MM.1S (cell line): ENCODE measurements at regions not wholly inside any gene's neighbourhood (a gene's known extent, or its start where the extent isn't known, plus 50 kb on each side); places are given as distances from the start of the nearest gene placed in this dataset.

Experiments used
- DNase-seq: peaks from one replicate; pipeline ENCODE4 v3.0.0-alpha.2; 2015
- H2AFZ ChIP-seq: fragments of 300-600 bp; sonication (generic); 2 replicates; pipeline ENCODE4 v1.6.0; 2016; ENCODE audit warnings: antibody characterized with exemption, low read length
- H3F3A ChIP-seq: fragments of 300-600 bp; sonication (generic); 2 replicates; pipeline ENCODE4 v1.6.1; 2016; ENCODE audit warnings: mild to moderate bottlenecking, antibody characterized with exemption, low read length, moderate library complexity, mixed read lengths; ENCODE audit not compliant: insufficient read depth
- H3K27ac ChIP-seq: fragments of 300-600 bp; sonication (generic); 2 replicates; pipeline ENCODE4 v1.5.1; 2016; ENCODE audit warnings: mild to moderate bottlenecking, low read length
- H3K27me3 ChIP-seq: fragments of 300-600 bp; sonication (generic); replicated peaks from 2 replicates; pipeline ENCODE4 v1.6.0; 2016; ENCODE audit warnings: low read length; ENCODE audit not compliant: insufficient read depth
- H3K36me3 ChIP-seq: fragments of 300-600 bp; sonication (generic); replicated peaks from 2 replicates; pipeline ENCODE4 v1.6.1; 2016; ENCODE audit warnings: mild to moderate bottlenecking, low read length, mixed read lengths; ENCODE audit not compliant: insufficient read depth
- H3K4me1 ChIP-seq: fragments of 300-600 bp; sonication (generic); 2 replicates; pipeline ENCODE4 v1.6.1; 2016; ENCODE audit warnings: low read length, mixed read lengths
- H3K4me2 ChIP-seq: fragments of 300-600 bp; sonication (generic); 2 replicates; pipeline ENCODE4 v1.6.0; 2016; ENCODE audit warnings: low read depth, low read length
- H3K4me3 ChIP-seq: fragments of 300-600 bp; sonication (generic); 2 replicates; pipeline ENCODE4 v1.5.1; 2016; ENCODE audit warnings: low read length, mixed read lengths
- H3K79me2 ChIP-seq: fragments of 300-600 bp; sonication (generic); 2 replicates; pipeline ENCODE4 v1.6.1; 2016; ENCODE audit warnings: mixed run types, low read length, mixed read lengths
- H3K9ac ChIP-seq: fragments of 300-600 bp; sonication (generic); 2 replicates; pipeline ENCODE4 v1.6.1; 2016; ENCODE audit warnings: low read length, mixed read lengths
- H3K9me2 ChIP-seq: fragments of 300-600 bp; sonication (generic); replicated peaks from 2 replicates; pipeline ENCODE4 v1.6.1; 2016; ENCODE audit warnings: mild to moderate bottlenecking, low read length, mixed read lengths; ENCODE audit not compliant: insufficient read depth
- H3K9me3 ChIP-seq: fragments of 300-600 bp; sonication (generic); replicated peaks from 2 replicates; pipeline ENCODE4 v1.6.1; 2016; ENCODE audit warnings: mild to moderate bottlenecking, low read length, mixed read lengths; ENCODE audit not compliant: insufficient read depth
- H4K20me1 ChIP-seq: fragments of 300-600 bp; sonication (generic); 2 replicates; pipeline ENCODE4 v1.6.1; 2016; ENCODE audit warnings: mild to moderate bottlenecking, low read length, moderate library complexity, mixed read lengths; ENCODE audit not compliant: insufficient read depth
- CTCF ChIP-seq: fragments of 300-600 bp; sonication (generic); IDR thresholded peaks from 2 replicates; pipeline ENCODE4 v1.5.1; 2016; ENCODE audit warnings: antibody characterized with exemption, low read length, mixed read lengths
- EZH2 ChIP-seq: fragments of 300-600 bp; sonication (generic); optimal IDR thresholded peaks from 2 replicates; pipeline ENCODE3; 2017; ENCODE audit warnings: low read depth, mild to moderate bottlenecking, antibody characterized with exemption, low read length, mixed read lengths
- EZH2phosphoT487 ChIP-seq: fragments of 300-600 bp; sonication (generic); IDR thresholded peaks from 2 replicates; pipeline ENCODE4 v1.6.1; 2018; ENCODE audit warnings: antibody characterized with exemption, low read length

- no peak for TF ChIP-seq CTCF
- TF ChIP-seq EZH2: no peak
- TF ChIP-seq EZH2phosphoT487: no peak
- Histone ChIP-seq H4K20me1 (no peaks in the 10 kb centered on the region), H3F3A (no peaks in the 10 kb centered on the region), H3K9me3 (no peaks in the 10 kb centered on the region), H2AFZ (no peak overlapping the region), H3K4me2 (no peak overlapping the region), H3K79me2 (no peaks in the 10 kb centered on the region), H3K27ac (no peak overlapping the region), H3K36me3 (no peaks in the 10 kb centered on the region), H3K4me3 (no peak overlapping the region), H3K27me3 (no peaks in the 10 kb centered on the region), H3K9ac (no peak overlapping the region), H3K9me2 (no peaks in the 10 kb centered on the region), H3K4me1 (no peaks in the 10 kb centered on the region)
- DNase-seq: no peak
Observed at GRCh38 chr14:38425324-38425976, 169.6 kb upstream of the CLEC14A start.

DNA sequence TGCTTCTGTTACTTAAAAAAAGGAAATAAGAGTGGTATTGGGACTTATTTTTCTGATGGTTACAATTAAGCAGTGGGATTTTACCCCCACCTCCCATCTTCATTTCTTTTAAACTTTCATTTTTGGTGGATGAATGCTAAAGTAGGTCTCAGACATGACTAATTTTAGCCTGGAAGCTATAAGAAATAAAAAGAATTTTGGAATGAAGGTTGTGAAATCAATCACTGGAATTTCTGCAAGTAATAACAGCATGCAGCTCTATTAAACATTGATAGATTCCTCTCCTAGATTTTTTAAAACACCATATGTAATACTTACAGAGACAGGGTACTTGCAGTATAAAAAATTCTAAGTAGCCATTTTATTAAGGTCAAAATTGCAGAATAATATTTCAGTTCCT lies 164.2 kb upstream of the CLEC14A start:
- no peak overlapping the region for H3K9ac ChIP-seq
- H4K20me1 ChIP-seq: no peaks in the 10 kb centered on the region
- no peaks in the 10 kb centered on the region for H3K9me3 ChIP-seq
- no peaks in the 10 kb centered on the region for H3K36me3 ChIP-seq
- H3K9me2 ChIP-seq: no peaks in the 10 kb centered on the region
- H3K4me3 ChIP-seq: no peak overlapping the region
- TF ChIP-seq CTCF: no peak
- TF ChIP-seq EZH2phosphoT487: no peak
- TF ChIP-seq EZH2: no peak
- no peaks in the 10 kb centered on the region for H3K27me3 ChIP-seq
- no peaks in the 10 kb centered on the region for H3K79me2 ChIP-seq
- no peak overlapping the region for H3K4me2 ChIP-seq
- H3F3A ChIP-seq: no peaks in the 10 kb centered on the region
- no peaks in the 10 kb centered on the region for H3K4me1 ChIP-seq
- H3K27ac ChIP-seq: no peak overlapping the region
- no peak overlapping the region for H2AFZ ChIP-seq
- DNase-seq: no peak

DNA sequence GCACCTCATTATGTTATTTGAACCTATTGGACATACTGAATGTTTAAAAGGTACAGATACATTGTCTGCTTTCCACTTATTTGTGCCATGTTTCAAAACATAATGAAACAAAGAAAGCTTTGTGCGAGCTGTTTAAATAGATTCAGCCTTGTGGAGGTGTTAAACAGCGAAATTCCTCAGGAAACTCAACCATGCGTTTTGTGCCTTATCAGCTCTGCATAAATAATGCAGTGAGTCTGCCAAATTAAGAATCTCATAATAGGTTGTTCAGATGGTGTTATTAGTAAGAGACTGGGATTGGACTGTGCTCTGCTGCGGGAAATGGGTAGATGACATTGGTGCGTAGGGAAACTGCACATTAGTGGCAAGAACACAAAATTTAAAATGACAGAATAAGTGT lies 163.7 kb upstream of the CLEC14A start:
- DNase-seq: no peak

More for the DNA sequence above, 163.7 kb upstream of the CLEC14A start:
- Histone ChIP-seq H3K9me2 (no peaks in the 10 kb centered on the region), H3F3A (no peaks in the 10 kb centered on the region), H3K4me2 (no peak overlapping the region), H2AFZ (no peak overlapping the region), H3K27me3 (no peaks in the 10 kb centered on the region), H3K4me3 (no peak overlapping the region), H3K36me3 (no peaks in the 10 kb centered on the region), H3K9ac (no peak overlapping the region), H3K9me3 (no peaks in the 10 kb centered on the region), H3K27ac (no peak overlapping the region), H3K79me2 (no peaks in the 10 kb centered on the region), H3K4me1 (no peaks in the 10 kb centered on the region), H4K20me1 (no peaks in the 10 kb centered on the region)
- TF ChIP-seq EZH2: no peak
- no peak for TF ChIP-seq EZH2phosphoT487
- no peak for TF ChIP-seq CTCF
